Breast epithelium (tissue), 4 donors: ENCODE measurements at regions not wholly inside any gene's neighbourhood (a gene's known extent, or its start where the extent isn't known, plus 50 kb on each side); places are given as distances from the start of the nearest gene placed in this dataset.

Experiments
- DNase-seq, 2 donors: peaks; one replicate each; pipeline ENCODE4 v3.0.0-alpha.2; 2019; ENCODE audit warnings: low spot score in 2 of 2
- H3K27ac ChIP-seq, 2 donors: fragments of 200-600 bp; sonication (generic) in 1 of 2; one replicate each; pipeline ENCODE4 v1.5.1; 2016 to 2019; ENCODE audit warnings: mild to moderate bottlenecking in 1 of 2
- H3K27me3 ChIP-seq, 2 donors: fragments of 200-600 bp; sonication (generic) in 1 of 2; one replicate each; pipeline versions ENCODE4 v1.5.1 to v1.6.0; 2017 to 2019; ENCODE audit warnings: control low read depth in 1 of 2, mild to moderate bottlenecking in 1 of 2
- H3K36me3 ChIP-seq: fragments of 200-600 bp; one replicate; pipeline ENCODE4 v1.5.1; 2019
- H3K4me1 ChIP-seq, 2 donors: fragments of 200-600 bp; sonication (generic); one replicate each; pipeline ENCODE4 v1.5.1; 2016 to 2019; ENCODE audit warnings: control low read depth in 1 of 2
- H3K4me3 ChIP-seq, 3 donors: fragments of 200-600 bp; sonication (generic); 1 replicate in 2 of 3; 2 replicates in 1 of 3; pipeline ENCODE4 v1.5.1; 2016 to 2019; ENCODE audit warnings: mild to moderate bottlenecking in 3 of 3, moderate library complexity in 2 of 3
- H3K9me3 ChIP-seq, 2 donors: fragments of 200-600 bp; sonication (generic) in 1 of 2; one replicate each; pipeline ENCODE4 v1.5.1; 2016 to 2019; ENCODE audit warnings: control low read depth in 1 of 2
- CTCF ChIP-seq, 3 donors: fragments of 450-650 bp; IDR thresholded peaks; one replicate each; pipeline ENCODE4 v1.5.1; 2016 to 2017; ENCODE audit warnings: antibody characterized with exemption in 3 of 3, mild to moderate bottlenecking in 3 of 3, moderate library complexity in 3 of 3
- POLR2A ChIP-seq: fragments of 450-650 bp; IDR thresholded peaks from one replicate; pipeline ENCODE4 v1.6.1; 2016; ENCODE audit warnings: antibody characterized with exemption, mild to moderate bottlenecking, moderate library complexity
- POLR2AphosphoS5 ChIP-seq, 3 donors: sonication (generic); formaldehyde crosslinking; IDR thresholded peaks; one replicate each; pipeline ENCODE4 v1.6.1; 2017; ENCODE audit warnings: antibody characterized with exemption in 3 of 3
- intact Hi-C: fragments of 100-400 bp; cut with DNase I; formaldehyde crosslinking; loops from one replicate; pipeline ENCODE4 v1.15.1; 2023; ENCODE audit warnings: low total_unique reads

GRCh38 chr9:2243666-2244555, 228.8 kb downstream of the SMARCA2 start:
- peaks cover 0 to 4% of the 10 kb centered on the region in 2 donors for H3K4me1 ChIP-seq
- H3K27ac ChIP-seq = no peak overlapping the region
- no peaks in the 10 kb centered on the region for H3K36me3 ChIP-seq
- intact Hi-C loops = no loop called here
- no peak overlapping the region for H3K4me3 ChIP-seq
- no peaks in the 10 kb centered on the region for H3K9me3 ChIP-seq
- no peaks in the 10 kb centered on the region for H3K27me3 ChIP-seq
- TF ChIP-seq POLR2AphosphoS5 (IDR thresholded peaks at IDR 0.05) = no peak
- TF ChIP-seq POLR2A = no peak
- TF ChIP-seq CTCF (IDR thresholded peaks at IDR 0.05) = no peak
- DNase-seq = no peak

- intact Hi-C loops = no loop called here
- Histone ChIP-seq H3K27ac (no peak overlapping the region), H3K36me3 (no peaks in the 10 kb centered on the region), H3K4me1 (no peaks in the 10 kb centered on the region), H3K4me3 (no peak overlapping the region), H3K27me3 (no peaks in the 10 kb centered on the region), H3K9me3 (no peaks in the 10 kb centered on the region)
- TF ChIP-seq POLR2A (no peak), POLR2AphosphoS5 (IDR thresholded peaks at IDR 0.05) (no peak), CTCF (IDR thresholded peaks at IDR 0.05) (no peak)
- DNase-seq = no peak
Observed at GRCh38 chr9:2247340-2247739, 232.2 kb downstream of the SMARCA2 start.

- no peak for TF ChIP-seq POLR2A
- no peak for TF ChIP-seq POLR2AphosphoS5 (IDR thresholded peaks at IDR 0.05)
- TF ChIP-seq CTCF (IDR thresholded peaks at IDR 0.05) = no peak
- H3K4me1 ChIP-seq = no peaks in the 10 kb centered on the region
- no peak overlapping the region for H3K27ac ChIP-seq
- H3K36me3 ChIP-seq = no peaks in the 10 kb centered on the region
- H3K9me3 ChIP-seq = no peaks in the 10 kb centered on the region
- DNase-seq = no peak
- intact Hi-C loops = no loop called here
- no peak overlapping the region for H3K4me3 ChIP-seq
- no peaks in the 10 kb centered on the region for H3K27me3 ChIP-seq
Observed at GRCh38 chr9:2248768-2249265, 233.7 kb downstream of the SMARCA2 start.

- H3K4me1 ChIP-seq = no peaks in the 10 kb centered on the region
- no peaks in the 10 kb centered on the region for H3K27me3 ChIP-seq
- no peaks in the 10 kb centered on the region for H3K9me3 ChIP-seq
- TF ChIP-seq POLR2AphosphoS5 (IDR thresholded peaks at IDR 0.05) = no peak
- TF ChIP-seq POLR2A = no peak
- no peak for TF ChIP-seq CTCF (IDR thresholded peaks at IDR 0.05)
- intact Hi-C loops = no loop called here
- no peak overlapping the region for H3K27ac ChIP-seq
- H3K36me3 ChIP-seq = no peaks in the 10 kb centered on the region
- H3K4me3 ChIP-seq = no peak overlapping the region
- DNase-seq = no peak
Observed at GRCh38 chr9:2253636-2254580, 238.8 kb downstream of the SMARCA2 start.
